Heart left ventricle (tissue), 16 donors: ENCODE measurements at regions not wholly inside any gene's neighbourhood (a gene's known extent, or its start where the extent isn't known, plus 50 kb on each side); places are given as distances from the start of the nearest gene placed in this dataset.

ENCODE experiments used
- ATAC-seq, 4 donors: fragments of 200-7000 bp; cut with Tn5 transposase; one replicate each; pipeline ENCODE4 v1.9.1; 2020 to 2022; ENCODE audit warnings: moderate library complexity in 4 of 4, mild to moderate bottlenecking in 3 of 4, moderate number of reproducible peaks in 1 of 4
- DNase-seq, 5 donors: peaks; one replicate each; pipeline ENCODE4 v3.0.0-alpha.2; 2020
- H3K27ac ChIP-seq, 12 donors: fragments of 200-600 bp; sonication (generic) in 4 of 12; one replicate each; pipeline versions ENCODE4 v1.5.0 to v1.8.0; 2016 to 2022; ENCODE audit warnings: mild to moderate bottlenecking in 2 of 12
- H3K27me3 ChIP-seq, 9 donors: fragments of 200-600 bp; sonication (generic) in 2 of 9; one replicate each; pipeline versions ENCODE4 v1.5.1 to v1.8.0; 2016 to 2022; ENCODE audit warnings: mild to moderate bottlenecking in 3 of 9
- H3K36me3 ChIP-seq, 9 donors: fragments of 200-600 bp; sonication (generic) in 2 of 9; one replicate each; pipeline versions ENCODE4 v1.5.0 to v1.8.0; 2018 to 2022; ENCODE audit warnings: mild to moderate bottlenecking in 2 of 9
- H3K4me1 ChIP-seq, 12 donors: fragments of 200-600 bp; sonication (generic) in 4 of 12; one replicate each; pipeline versions ENCODE4 v1.5.0 to v1.8.0; 2016 to 2022; ENCODE audit warnings: mild to moderate bottlenecking in 3 of 12
- H3K4me3 ChIP-seq, 12 donors: fragments of 200-600 bp; sonication (generic) in 4 of 12; one replicate each; pipeline versions ENCODE4 v1.5.0 to v1.8.0; 2017 to 2022; ENCODE audit warnings: mild to moderate bottlenecking in 9 of 12, moderate library complexity in 4 of 12
- H3K9me3 ChIP-seq, 12 donors: fragments of 200-600 bp; sonication (generic) in 4 of 12; one replicate each; pipeline versions ENCODE4 v1.5.0 to v1.8.0; 2016 to 2022; ENCODE audit warnings: mild to moderate bottlenecking in 1 of 12
- CTCF ChIP-seq, 12 donors: fragments of 200-600 bp; sonication (generic) in 4 of 12; IDR thresholded peaks; one replicate each; pipeline versions ENCODE4 v1.5.0 to v1.8.0; 2018 to 2022; ENCODE audit warnings: antibody characterized with exemption in 12 of 12, mild to moderate bottlenecking in 5 of 12
- POLR2A ChIP-seq, 2 donors: fragments of 450-650 bp; IDR thresholded peaks; one replicate each; pipeline ENCODE4 v1.6.1; 2017; ENCODE audit warnings: antibody characterized with exemption in 2 of 2, mild to moderate bottlenecking in 2 of 2, moderate library complexity in 2 of 2
- WGBS, 4 donors: extraction: QIAGEN DNeasy Blood & Tissue Kit in 2 of 4; methylation state at CpG; one replicate each; pipeline versions ENCODE4 v1.1.5 to v1.1.7; 2013 to 2018; 5-methylcytosine and 5-hydroxymethylcytosine counted together
- intact Hi-C, 10 donors: fragments of 100-400 bp; cut with DNase I; formaldehyde crosslinking; loops; one replicate each; pipeline versions ENCODE4 v1.11.1 to v1.14.2; 2022
- donor health status: ischemic (EF 13 %, LVEDD 7.1; RV severe dilation, severe dysfunction).
- donor health status: healthy with polysubstance abuse.
- donor health status: DM: no; HTN: yes; CAD: no.
- donor health status: DM: no; HTN: no; CAD: no.
- donor health status: ischemic (EF 25% LVEDD 6.9; RV normal size, moderate dysfunction).
- donor health status: ischemic (EF 25% LVEDD 5.7; RV mildly dilated, moderate dysfunction).
- donor health status: healthy.
- donor health status: DM: yes; HTN: yes; CAD: no.
- donor health status: ischemic (EF 35%, LVEDD 5.7; RV mildly dilated, moderate dysfunction).
- donor health status: nonischemic (EF 11% LVEDD 7.7; RV severe dilation, severe dysfunction).
- donor health status: DM: yes; HTN: yes; CAD: no.
- donor health status: PGD.
- donor health status: ischemic (EF 29% LVEDD 5.4; RV normal size, mild dysfunction).
- donor health status: nonischemic (EF 23%, LVEDD 6.1; RV moderate dilation, normal function).

- Histone ChIP-seq H3K4me3 (no peak overlapping the region), H3K4me1 (peaks cover 0 to 10% (median 0%) of the 10 kb centered on the region in 12 donors), H3K9me3 (no peaks in the 10 kb centered on the region), H3K27ac (no peak overlapping the region), H3K27me3 (no peaks in the 10 kb centered on the region), H3K36me3 (no peaks in the 10 kb centered on the region)
- 82 to 92% (median 90%) methylated on average over 4 of the region's 4 CpGs for WGBS, 4 donors
- intact Hi-C loops, result no loop called here
- TF ChIP-seq CTCF (IDR thresholded peaks at IDR 0.05) (no peak), POLR2A (IDR thresholded peaks at IDR 0.05) (no peak)
- DNase-seq (no peak), ATAC-seq (no peak)
Measured at GRCh38 chr10:113293167-113293566, 259.7 kb upstream of the HABP2 start.

GRCh38 chr10:113294868-113295267, 258.0 kb upstream of the HABP2 start:
- no peak for DNase-seq
- H3K27me3 ChIP-seq, result no peaks in the 10 kb centered on the region
- no peaks in the 10 kb centered on the region for H3K36me3 ChIP-seq
- WGBS, 4 donors, result 78 to 89% (median 83%) methylated on average over 3 of the region's 3 CpGs
- peaks cover 0 to 10% (median 0%) of the 10 kb centered on the region in 12 donors for H3K4me1 ChIP-seq
- no peaks in the 10 kb centered on the region for H3K9me3 ChIP-seq
- intact Hi-C loops, result no loop called here
- H3K4me3 ChIP-seq, result no peak overlapping the region
- TF ChIP-seq CTCF (IDR thresholded peaks at IDR 0.05) (no peak), POLR2A (IDR thresholded peaks at IDR 0.05) (no peak)
- no peak overlapping the region for H3K27ac ChIP-seq
- no peak for ATAC-seq

- TF ChIP-seq CTCF (IDR thresholded peaks at IDR 0.05) (no peak), POLR2A (IDR thresholded peaks at IDR 0.05) (no peak)
- ATAC-seq (no peak), DNase-seq (no peak)
- H3K4me3 ChIP-seq, result no peak overlapping the region
- no peak overlapping the region for H3K27ac ChIP-seq
- no peaks in the 10 kb centered on the region for H3K27me3 ChIP-seq
- H3K4me1 ChIP-seq, result peaks cover 0 to 3% (median 0%) of the 10 kb centered on the region in 12 donors
- intact Hi-C loops, result no loop called here
- H3K36me3 ChIP-seq, result no peaks in the 10 kb centered on the region
- 51 to 70% (median 64%) methylated on average over 5 of the region's 5 CpGs for WGBS, 4 donors
- no peaks in the 10 kb centered on the region for H3K9me3 ChIP-seq
Measured at GRCh38 chr10:113297226-113297625, 255.6 kb upstream of the HABP2 start.

GRCh38 chr10:113298616-113299015, 254.2 kb upstream of the HABP2 start:
- Histone ChIP-seq H3K36me3 (no peaks in the 10 kb centered on the region), H3K4me3 (no peak overlapping the region), H3K9me3 (no peaks in the 10 kb centered on the region), H3K27me3 (no peaks in the 10 kb centered on the region), H3K27ac (no peak overlapping the region), H3K4me1 (no peaks in the 10 kb centered on the region)
- DNase-seq (no peak), ATAC-seq (no peak)
- intact Hi-C loops, result no loop called here
- no peak for TF ChIP-seq POLR2A (IDR thresholded peaks at IDR 0.05)
- TF ChIP-seq CTCF (IDR thresholded peaks at IDR 0.05), result no peak
- 87 to 94% (median 93%) methylated on average over 6 of the region's 6 CpGs for WGBS, 4 donors
